ENCODE measurements at regions not wholly inside any gene's neighbourhood (a gene's known extent, or its start where the extent isn't known, plus 50 kb on each side); places are given as distances from the start of the nearest gene placed in this dataset.
A peak's percentile ranks its signal among the peaks of the same experiment; 100 is the strongest.

DNA sequence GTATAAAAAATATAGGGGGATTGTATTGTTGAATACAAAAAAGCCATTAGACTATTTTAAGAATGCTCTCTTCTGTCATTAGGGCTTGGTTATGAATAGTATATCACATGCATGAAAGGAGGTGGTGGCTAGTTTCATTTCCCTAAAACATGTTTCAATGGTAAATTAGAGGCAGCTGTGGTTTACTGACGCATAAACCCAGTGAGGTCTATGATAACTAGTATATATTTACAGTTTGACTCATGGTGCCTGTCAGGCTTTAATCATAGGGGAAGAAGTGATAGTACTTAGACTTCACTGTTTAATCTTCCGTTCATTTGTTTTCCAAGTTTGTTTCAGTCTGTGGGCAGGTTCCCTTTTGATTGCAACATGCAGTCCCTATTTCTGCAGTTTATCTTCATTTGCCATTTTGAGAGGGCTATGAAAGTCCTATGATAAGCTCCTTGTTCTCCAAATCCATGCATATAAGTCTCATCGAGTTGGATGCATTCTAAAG, 55.1 kb upstream of the MAP4K3 start (continued):
- TF ChIP-seq, protein P1, sequence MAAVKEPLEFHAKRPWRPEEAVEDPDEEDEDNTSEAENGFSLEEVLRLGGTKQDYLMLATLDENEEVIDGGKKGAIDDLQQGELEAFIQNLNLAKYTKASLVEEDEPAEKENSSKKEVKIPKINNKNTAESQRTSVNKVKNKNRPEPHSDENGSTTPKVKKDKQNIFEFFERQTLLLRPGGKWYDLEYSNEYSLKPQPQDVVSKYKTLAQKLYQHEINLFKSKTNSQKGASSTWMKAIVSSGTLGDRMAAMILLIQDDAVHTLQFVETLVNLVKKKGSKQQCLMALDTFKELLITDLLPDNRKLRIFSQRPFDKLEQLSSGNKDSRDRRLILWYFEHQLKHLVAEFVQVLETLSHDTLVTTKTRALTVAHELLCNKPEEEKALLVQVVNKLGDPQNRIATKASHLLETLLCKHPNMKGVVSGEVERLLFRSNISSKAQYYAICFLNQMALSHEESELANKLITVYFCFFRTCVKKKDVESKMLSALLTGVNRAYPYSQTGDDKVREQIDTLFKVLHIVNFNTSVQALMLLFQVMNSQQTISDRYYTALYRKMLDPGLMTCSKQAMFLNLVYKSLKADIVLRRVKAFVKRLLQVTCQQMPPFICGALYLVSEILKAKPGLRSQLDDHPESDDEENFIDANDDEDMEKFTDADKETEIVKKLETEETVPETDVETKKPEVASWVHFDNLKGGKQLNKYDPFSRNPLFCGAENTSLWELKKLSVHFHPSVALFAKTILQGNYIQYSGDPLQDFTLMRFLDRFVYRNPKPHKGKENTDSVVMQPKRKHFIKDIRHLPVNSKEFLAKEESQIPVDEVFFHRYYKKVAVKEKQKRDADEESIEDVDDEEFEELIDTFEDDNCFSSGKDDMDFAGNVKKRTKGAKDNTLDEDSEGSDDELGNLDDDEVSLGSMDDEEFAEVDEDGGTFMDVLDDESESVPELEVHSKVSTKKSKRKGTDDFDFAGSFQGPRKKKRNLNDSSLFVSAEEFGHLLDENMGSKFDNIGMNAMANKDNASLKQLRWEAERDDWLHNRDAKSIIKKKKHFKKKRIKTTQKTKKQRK (IDR thresholded peaks at IDR 0.05; ENCODE audit: low read depth, low read length), result no peak
- TF ChIP-seq ZSCAN29 (IDR thresholded peaks at IDR 0.05) (0 out of 2 replicates have a peak, but pooled peaks have one; percentile 49), BRCA1 (IDR thresholded peaks at IDR 0.05; ENCODE audit: low read depth, low read length) (no peak), SRF (IDR thresholded peaks at IDR 0.05; ENCODE audit: low read depth in 2 of 2, low read length in 2 of 2) (no peak), STAT3 (IDR thresholded peaks at IDR 0.05; ENCODE audit: low read depth, low read length) (peak; percentile 94; the same call in 1 of the 2 replicates), TAF1 (IDR thresholded peaks at IDR 0.05; ENCODE audit: borderline replicate concordance, low read depth, low read length) (no peak), ETV6 (conservative IDR thresholded peaks at IDR 0.05 in 1 of 2, IDR thresholded peaks at IDR 0.05 in 1 of 2; ENCODE audit: borderline replicate concordance in 1 of 2, low read depth in 1 of 2) (peak in 1 of 2 experiments; percentile 75; a peak in 2 of 4 replicates), FOS (IDR thresholded peaks at IDR 0.05; ENCODE audit: borderline replicate concordance, extremely low read depth, insufficient read length) (no peak), RUNX3 (IDR thresholded peaks at IDR 0.05; ENCODE audit: low read length) (peak; percentile 100), FOXK2 (IDR thresholded peaks at IDR 0.05) (no peak)
- TF ChIP-seq, protein P2, sequence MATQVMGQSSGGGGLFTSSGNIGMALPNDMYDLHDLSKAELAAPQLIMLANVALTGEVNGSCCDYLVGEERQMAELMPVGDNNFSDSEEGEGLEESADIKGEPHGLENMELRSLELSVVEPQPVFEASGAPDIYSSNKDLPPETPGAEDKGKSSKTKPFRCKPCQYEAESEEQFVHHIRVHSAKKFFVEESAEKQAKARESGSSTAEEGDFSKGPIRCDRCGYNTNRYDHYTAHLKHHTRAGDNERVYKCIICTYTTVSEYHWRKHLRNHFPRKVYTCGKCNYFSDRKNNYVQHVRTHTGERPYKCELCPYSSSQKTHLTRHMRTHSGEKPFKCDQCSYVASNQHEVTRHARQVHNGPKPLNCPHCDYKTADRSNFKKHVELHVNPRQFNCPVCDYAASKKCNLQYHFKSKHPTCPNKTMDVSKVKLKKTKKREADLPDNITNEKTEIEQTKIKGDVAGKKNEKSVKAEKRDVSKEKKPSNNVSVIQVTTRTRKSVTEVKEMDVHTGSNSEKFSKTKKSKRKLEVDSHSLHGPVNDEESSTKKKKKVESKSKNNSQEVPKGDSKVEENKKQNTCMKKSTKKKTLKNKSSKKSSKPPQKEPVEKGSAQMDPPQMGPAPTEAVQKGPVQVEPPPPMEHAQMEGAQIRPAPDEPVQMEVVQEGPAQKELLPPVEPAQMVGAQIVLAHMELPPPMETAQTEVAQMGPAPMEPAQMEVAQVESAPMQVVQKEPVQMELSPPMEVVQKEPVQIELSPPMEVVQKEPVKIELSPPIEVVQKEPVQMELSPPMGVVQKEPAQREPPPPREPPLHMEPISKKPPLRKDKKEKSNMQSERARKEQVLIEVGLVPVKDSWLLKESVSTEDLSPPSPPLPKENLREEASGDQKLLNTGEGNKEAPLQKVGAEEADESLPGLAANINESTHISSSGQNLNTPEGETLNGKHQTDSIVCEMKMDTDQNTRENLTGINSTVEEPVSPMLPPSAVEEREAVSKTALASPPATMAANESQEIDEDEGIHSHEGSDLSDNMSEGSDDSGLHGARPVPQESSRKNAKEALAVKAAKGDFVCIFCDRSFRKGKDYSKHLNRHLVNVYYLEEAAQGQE (IDR thresholded peaks at IDR 0.05; ENCODE audit: low read depth, low read length), result peak; percentile 36; the same call in 1 of the 2 replicates
- TF ChIP-seq, protein P3, sequence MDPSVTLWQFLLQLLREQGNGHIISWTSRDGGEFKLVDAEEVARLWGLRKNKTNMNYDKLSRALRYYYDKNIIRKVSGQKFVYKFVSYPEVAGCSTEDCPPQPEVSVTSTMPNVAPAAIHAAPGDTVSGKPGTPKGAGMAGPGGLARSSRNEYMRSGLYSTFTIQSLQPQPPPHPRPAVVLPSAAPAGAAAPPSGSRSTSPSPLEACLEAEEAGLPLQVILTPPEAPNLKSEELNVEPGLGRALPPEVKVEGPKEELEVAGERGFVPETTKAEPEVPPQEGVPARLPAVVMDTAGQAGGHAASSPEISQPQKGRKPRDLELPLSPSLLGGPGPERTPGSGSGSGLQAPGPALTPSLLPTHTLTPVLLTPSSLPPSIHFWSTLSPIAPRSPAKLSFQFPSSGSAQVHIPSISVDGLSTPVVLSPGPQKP (IDR thresholded peaks at IDR 0.05; ENCODE audit: low read depth, low read length), result no peak
- TF ChIP-seq, protein P4, sequence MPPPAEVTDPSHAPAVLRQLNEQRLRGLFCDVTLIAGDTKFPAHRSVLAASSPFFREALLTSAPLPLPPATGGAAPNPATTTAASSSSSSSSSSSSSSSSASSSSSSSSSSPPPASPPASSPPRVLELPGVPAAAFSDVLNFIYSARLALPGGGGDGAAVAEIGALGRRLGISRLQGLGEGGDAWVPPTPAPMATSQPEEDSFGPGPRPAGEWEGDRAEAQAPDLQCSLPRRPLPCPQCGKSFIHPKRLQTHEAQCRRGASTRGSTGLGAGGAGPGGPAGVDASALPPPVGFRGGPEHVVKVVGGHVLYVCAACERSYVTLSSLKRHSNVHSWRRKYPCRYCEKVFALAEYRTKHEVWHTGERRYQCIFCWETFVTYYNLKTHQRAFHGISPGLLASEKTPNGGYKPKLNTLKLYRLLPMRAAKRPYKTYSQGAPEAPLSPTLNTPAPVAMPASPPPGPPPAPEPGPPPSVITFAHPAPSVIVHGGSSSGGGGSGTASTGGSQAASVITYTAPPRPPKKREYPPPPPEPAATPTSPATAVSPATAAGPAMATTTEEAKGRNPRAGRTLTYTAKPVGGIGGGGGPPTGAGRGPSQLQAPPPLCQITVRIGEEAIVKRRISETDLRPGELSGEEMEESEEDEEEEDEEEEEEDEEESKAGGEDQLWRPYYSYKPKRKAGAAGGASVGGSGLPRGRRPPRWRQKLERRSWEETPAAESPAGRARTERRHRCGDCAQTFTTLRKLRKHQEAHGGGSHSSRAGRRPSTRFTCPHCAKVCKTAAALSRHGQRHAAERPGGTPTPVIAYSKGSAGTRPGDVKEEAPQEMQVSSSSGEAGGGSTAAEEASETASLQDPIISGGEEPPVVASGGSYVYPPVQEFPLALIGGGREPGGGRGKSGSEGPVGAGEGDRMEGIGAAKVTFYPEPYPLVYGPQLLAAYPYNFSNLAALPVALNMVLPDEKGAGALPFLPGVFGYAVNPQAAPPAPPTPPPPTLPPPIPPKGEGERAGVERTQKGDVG (CRISPR knock-in tag; IDR thresholded peaks at IDR 0.05), result no peak
